Neural cell (in vitro differentiated cells): ENCODE measurements at regions not wholly inside any gene's neighbourhood (a gene's known extent, or its start where the extent isn't known, plus 50 kb on each side); places are given as distances from the start of the nearest gene placed in this dataset.

Source experiments
- H2AFZ ChIP-seq: fragments of 200-600, 300-800 bp; sonication (generic), shearing (Covaris generic); 2 replicates; pipeline ENCODE4 v1.6.0; 2014; ENCODE audit warnings: low read depth, mild to moderate bottlenecking, antibody characterized with exemption, low read length, moderate library complexity
- H3F3A ChIP-seq: fragments of 200-600 bp; shearing (Covaris generic); 2 replicates; pipeline ENCODE4 v1.6.1; 2016; ENCODE audit warnings: mild to moderate bottlenecking, moderate library complexity, mixed read lengths, antibody characterized with exemption, low read length; ENCODE audit not compliant: insufficient read depth, poor library complexity, severe bottlenecking
- H3K27ac ChIP-seq: fragments of 200-600, 300-800 bp; sonication (generic), shearing (Covaris generic); 2 replicates; pipeline ENCODE4 v1.5.1; 2014; ENCODE audit warnings: mild to moderate bottlenecking, low read length, moderate library complexity
- H3K27me3 ChIP-seq: fragments of 300-800, 200-600 bp; sonication (generic), shearing (Covaris generic); 2 replicates; pipeline ENCODE4 v1.6.0; 2014; ENCODE audit warnings: mild to moderate bottlenecking, low read depth, low read length, moderate library complexity; ENCODE audit not compliant: insufficient read depth
- H3K36me3 ChIP-seq: fragments of 300-800, 200-600 bp; sonication (generic), shearing (Covaris generic); 2 replicates; pipeline ENCODE4 v1.5.1; 2014; ENCODE audit warnings: mild to moderate bottlenecking, antibody characterized with exemption, low read length, moderate library complexity; ENCODE audit not compliant: insufficient read depth
- H3K4me2 ChIP-seq: fragments of 300-800, 200-600 bp; sonication (generic), shearing (Covaris generic); 2 replicates; pipeline ENCODE4 v1.6.0; 2014; ENCODE audit warnings: mild to moderate bottlenecking, low read length
- H3K4me3 ChIP-seq: fragments of 300-800, 200-600 bp; sonication (generic), shearing (Covaris generic); 2 replicates; pipeline ENCODE4 v1.5.1; 2014; ENCODE audit warnings: mild to moderate bottlenecking, low read length, moderate library complexity
- H3K79me2 ChIP-seq: fragments of 200-600 bp; shearing (Covaris generic); replicated peaks from 2 replicates; pipeline ENCODE4 v1.6.0; 2014; ENCODE audit warnings: mild to moderate bottlenecking, low read length, moderate library complexity; ENCODE audit not compliant: insufficient read depth
- H3K9ac ChIP-seq: fragments of 300-800, 200-600 bp; sonication (generic), shearing (Covaris generic); 2 replicates; pipeline ENCODE4 v1.6.1; 2016; ENCODE audit warnings: mild to moderate bottlenecking, low read length, mixed read lengths
- H3K9me2 ChIP-seq: fragments of 200-600 bp; shearing (Covaris generic); 2 replicates; pipeline ENCODE4 v1.6.1; 2016; ENCODE audit warnings: mild to moderate bottlenecking, low read length, mixed read lengths; ENCODE audit not compliant: insufficient read depth
- H3K9me3 ChIP-seq: fragments of 200-600, 300-800 bp; sonication (generic), shearing (Covaris generic); 2 replicates; pipeline ENCODE4 v1.6.1; 2016; ENCODE audit warnings: mild to moderate bottlenecking, mixed run types, low read length, moderate library complexity, mixed read lengths
- H4K20me1 ChIP-seq: fragments of 200-600 bp; shearing (Covaris generic); 2 replicates; pipeline ENCODE4 v1.6.1; 2016; ENCODE audit warnings: mild to moderate bottlenecking, mixed run types; ENCODE audit not compliant: insufficient read depth
- CTCF ChIP-seq: fragments of 450-650 bp; IDR thresholded peaks from 2 replicates; pipeline ENCODE4 v1.5.1; 2014; ENCODE audit warnings: antibody characterized with exemption, mild to moderate bottlenecking, moderate library complexity; ENCODE audit not compliant: poor library complexity, severe bottlenecking
- EP300 ChIP-seq: fragments of 450-650 bp; conservative IDR thresholded peaks from 2 replicates; pipeline ENCODE4 v1.6.1; 2014; ENCODE audit warnings: antibody characterized with exemption, mild to moderate bottlenecking, moderate library complexity; ENCODE audit not compliant: poor library complexity, severe bottlenecking
- EZH2 ChIP-seq: fragments of 200-600, 300-800 bp; shearing (Covaris generic), sonication (generic); IDR thresholded peaks from 2 replicates; pipeline ENCODE4 v1.6.1; 2014; ENCODE audit warnings: antibody characterized with exemption, low read length, borderline replicate concordance, mild to moderate bottlenecking; ENCODE audit not compliant: insufficient read depth, poor library complexity, severe bottlenecking
- MXI1 ChIP-seq: fragments of 450-650 bp; conservative IDR thresholded peaks from 2 replicates; pipeline ENCODE4 v1.6.1; 2014; ENCODE audit warnings: antibody characterized with exemption, mild to moderate bottlenecking; ENCODE audit not compliant: poor library complexity, severe bottlenecking
- POLR2AphosphoS5 ChIP-seq: IDR thresholded peaks from 2 replicates; pipeline ENCODE4 v1.6.1; 2012
- RAD21 ChIP-seq: fragments of 450-650 bp; conservative IDR thresholded peaks from 2 replicates; pipeline ENCODE4 v1.6.1; 2014; ENCODE audit warnings: antibody characterized with exemption, mild to moderate bottlenecking, moderate library complexity
- REST ChIP-seq: IDR thresholded peaks from 2 replicates; pipeline ENCODE4 v1.6.1; 2012; ENCODE audit warnings: borderline replicate concordance
- SMC3 ChIP-seq: fragments of 450-650 bp; conservative IDR thresholded peaks from 2 replicates; pipeline ENCODE4 v1.6.1; 2014; ENCODE audit warnings: antibody characterized with exemption, mild to moderate bottlenecking, moderate library complexity; ENCODE audit not compliant: poor library complexity
- TAF1 ChIP-seq: IDR thresholded peaks from 2 replicates; pipeline ENCODE4 v1.6.1; 2012; ENCODE audit warnings: low read depth

DNA sequence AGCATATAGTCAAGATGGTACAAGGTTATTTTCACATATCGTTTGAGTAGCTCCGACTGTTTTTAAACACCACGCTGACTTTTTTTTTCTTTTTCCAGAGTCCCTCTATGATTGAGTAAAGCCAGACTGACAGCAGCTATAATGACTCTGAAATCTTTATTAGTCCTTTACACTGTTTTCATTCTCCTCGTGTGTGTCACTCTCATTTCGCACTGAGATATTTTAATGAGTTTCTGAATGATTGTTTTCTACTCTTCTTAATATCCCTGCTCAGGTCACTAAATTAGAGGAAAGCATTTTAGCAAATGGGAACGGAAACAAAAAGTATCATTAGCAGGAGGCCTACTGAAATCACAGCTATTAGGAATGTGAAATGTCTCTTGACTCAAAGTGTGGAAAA lies 162.3 kb upstream of the MTPN start:
- Histone ChIP-seq H3K79me2 (no peaks in the 10 kb centered on the region), H4K20me1 (no peaks in the 10 kb centered on the region), H3K9me3 (no peaks in the 10 kb centered on the region), H2AFZ (no peak overlapping the region), H3K9me2 (no peaks in the 10 kb centered on the region), H3K4me2 (peak overlapping the region; percentile 74), H3K36me3 (no peaks in the 10 kb centered on the region), H3K27ac (peak overlapping the region; percentile 1), H3K27me3 (no peaks in the 10 kb centered on the region), H3K9ac (no peak overlapping the region), H3F3A (no peaks in the 10 kb centered on the region), H3K4me3 (peak overlapping the region; percentile 48)
- no peak for TF ChIP-seq MXI1
- TF ChIP-seq POLR2AphosphoS5, result no peak
- no peak for TF ChIP-seq EZH2
- no peak for TF ChIP-seq TAF1
- no peak for TF ChIP-seq SMC3
- TF ChIP-seq EP300, result no peak
- TF ChIP-seq RAD21, result no peak
- no peak for TF ChIP-seq CTCF

DNA sequence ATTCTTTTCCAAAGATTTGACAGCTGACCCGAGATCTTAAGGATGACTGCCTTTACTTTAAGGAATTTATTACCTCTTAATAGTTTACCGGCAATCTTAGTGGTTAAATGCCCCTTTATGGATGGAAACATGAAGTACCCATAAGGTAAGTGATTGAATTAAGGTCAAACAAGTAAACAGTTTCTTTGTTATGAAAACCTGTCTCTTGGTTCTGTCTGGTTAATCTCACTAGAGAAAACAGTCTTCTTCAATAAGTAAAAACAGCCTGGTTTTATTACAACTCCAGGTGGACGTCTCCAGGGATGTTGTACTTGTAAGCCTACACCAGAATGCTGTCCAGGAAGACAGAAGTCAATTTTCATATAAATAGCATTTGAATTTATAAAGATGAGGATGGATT lies 161.8 kb upstream of the MTPN start:
- no peak overlapping the region for H3K9ac ChIP-seq
- TF ChIP-seq SMC3 (no peak), MXI1 (no peak), REST (no peak), EZH2 (no peak), RAD21 (no peak), EP300 (no peak), CTCF (no peak), POLR2AphosphoS5 (no peak), TAF1 (no peak)
- no peaks in the 10 kb centered on the region for H4K20me1 ChIP-seq
- H3K79me2 ChIP-seq, result no peaks in the 10 kb centered on the region
- H2AFZ ChIP-seq, result no peak overlapping the region
- H3K36me3 ChIP-seq, result no peaks in the 10 kb centered on the region
- no peaks in the 10 kb centered on the region for H3K9me2 ChIP-seq
- peak overlapping the region; percentile 48 for H3K4me3 ChIP-seq
- no peak overlapping the region for H3K27ac ChIP-seq
- H3F3A ChIP-seq, result no peaks in the 10 kb centered on the region
- H3K9me3 ChIP-seq, result no peaks in the 10 kb centered on the region
- no peaks in the 10 kb centered on the region for H3K27me3 ChIP-seq
- no peak overlapping the region for H3K4me2 ChIP-seq
